HG03565 (cell line): ENCODE measurements at regions not wholly inside any gene's neighbourhood (a gene's known extent, or its start where the extent isn't known, plus 50 kb on each side); places are given as distances from the start of the nearest gene placed in this dataset.

ENCODE experiments used
- ATAC-seq: cut with Tn5 transposase; IDR thresholded peaks from one replicate; pipeline ENCODE4 v1.9.1; 2021; ENCODE audit warnings: mild to moderate bottlenecking, moderate library complexity; ENCODE audit not compliant: unreplicated experiment

DNA sequence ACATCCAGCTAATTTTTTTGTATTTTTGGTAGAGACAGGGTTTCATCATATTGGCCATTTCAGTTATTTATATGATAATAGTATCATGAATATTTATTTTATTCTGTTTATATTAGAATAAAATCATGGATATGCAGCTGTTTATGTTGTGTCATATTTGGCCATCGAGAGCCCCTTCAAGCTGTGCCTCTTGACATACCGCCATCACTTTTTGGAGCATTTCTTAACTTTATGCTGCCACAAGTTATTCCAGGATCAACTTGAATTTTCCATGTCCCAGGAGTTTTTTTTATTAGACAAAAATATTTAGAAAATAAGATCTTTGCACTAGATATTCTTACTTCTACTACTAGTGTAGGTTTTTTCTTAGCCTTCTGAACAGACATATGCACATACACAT is 1067.0 kb upstream of the LRRTM3 start:
- ATAC-seq, result no peak

DNA sequence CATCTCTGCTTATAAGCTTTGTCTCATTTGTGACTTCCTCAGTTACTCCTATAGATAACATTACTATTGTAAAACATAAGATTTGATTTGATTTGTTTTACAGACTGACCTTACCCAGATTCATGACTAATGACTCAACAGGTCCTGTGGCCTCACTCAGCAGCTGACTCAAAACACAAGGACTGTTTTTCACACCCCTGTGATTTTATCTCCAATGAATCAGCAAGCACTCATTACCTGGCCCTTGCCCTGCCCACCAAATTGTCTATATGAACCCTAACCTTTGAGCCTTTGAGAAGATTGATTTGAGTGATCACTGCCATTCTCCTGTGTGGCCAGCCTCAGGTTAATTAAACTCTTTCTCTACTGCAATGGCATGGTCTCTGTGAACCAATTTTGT is 1064.6 kb upstream of the LRRTM3 start:
- ATAC-seq, result peak; percentile 93
